ENCODE measurements at regions not wholly inside any gene's neighbourhood (a gene's known extent, or its start where the extent isn't known, plus 50 kb on each side); places are given as distances from the start of the nearest gene placed in this dataset.
"Not testable (repeated sequence)": the region's sequence is repeated elsewhere in the genome, so short reads cannot be mapped to it uniquely, and the experiment has no call there.

DNA sequence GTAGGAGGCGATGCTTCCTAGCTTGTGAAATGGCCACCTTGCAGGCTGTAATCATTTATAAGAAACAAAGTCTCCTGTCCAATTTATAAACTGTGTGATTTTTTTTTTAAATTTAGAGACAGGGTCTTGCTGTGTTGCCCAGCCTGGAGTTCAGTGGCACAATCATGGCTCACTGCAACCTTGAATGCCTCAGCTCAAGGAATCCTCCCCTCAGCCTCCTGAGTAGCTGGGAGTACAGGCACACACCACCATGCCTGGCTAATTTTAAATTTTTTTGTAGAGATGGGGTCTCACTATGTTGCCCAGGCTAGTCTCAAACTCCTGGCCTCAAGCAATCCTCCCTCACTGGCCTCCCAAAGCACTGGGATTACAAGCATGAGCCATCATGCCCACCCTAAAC lies 150.1 kb downstream of the PTPRU start:
- TF ChIP-seq, protein P1, sequence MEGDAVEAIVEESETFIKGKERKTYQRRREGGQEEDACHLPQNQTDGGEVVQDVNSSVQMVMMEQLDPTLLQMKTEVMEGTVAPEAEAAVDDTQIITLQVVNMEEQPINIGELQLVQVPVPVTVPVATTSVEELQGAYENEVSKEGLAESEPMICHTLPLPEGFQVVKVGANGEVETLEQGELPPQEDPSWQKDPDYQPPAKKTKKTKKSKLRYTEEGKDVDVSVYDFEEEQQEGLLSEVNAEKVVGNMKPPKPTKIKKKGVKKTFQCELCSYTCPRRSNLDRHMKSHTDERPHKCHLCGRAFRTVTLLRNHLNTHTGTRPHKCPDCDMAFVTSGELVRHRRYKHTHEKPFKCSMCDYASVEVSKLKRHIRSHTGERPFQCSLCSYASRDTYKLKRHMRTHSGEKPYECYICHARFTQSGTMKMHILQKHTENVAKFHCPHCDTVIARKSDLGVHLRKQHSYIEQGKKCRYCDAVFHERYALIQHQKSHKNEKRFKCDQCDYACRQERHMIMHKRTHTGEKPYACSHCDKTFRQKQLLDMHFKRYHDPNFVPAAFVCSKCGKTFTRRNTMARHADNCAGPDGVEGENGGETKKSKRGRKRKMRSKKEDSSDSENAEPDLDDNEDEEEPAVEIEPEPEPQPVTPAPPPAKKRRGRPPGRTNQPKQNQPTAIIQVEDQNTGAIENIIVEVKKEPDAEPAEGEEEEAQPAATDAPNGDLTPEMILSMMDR (IDR thresholded peaks at IDR 0.05; ENCODE audit: low read depth, low read length, poor library complexity, severe bottlenecking), result not testable (repeated sequence)
- not testable (repeated sequence) for TF ChIP-seq EZH2phosphoT487 (IDR thresholded peaks at IDR 0.05; ENCODE audit: borderline replicate concordance, low read length)
